ENCODE measurements at regions not wholly inside any gene's neighbourhood (a gene's known extent, or its start where the extent isn't known, plus 50 kb on each side); places are given as distances from the start of the nearest gene placed in this dataset.

DNA sequence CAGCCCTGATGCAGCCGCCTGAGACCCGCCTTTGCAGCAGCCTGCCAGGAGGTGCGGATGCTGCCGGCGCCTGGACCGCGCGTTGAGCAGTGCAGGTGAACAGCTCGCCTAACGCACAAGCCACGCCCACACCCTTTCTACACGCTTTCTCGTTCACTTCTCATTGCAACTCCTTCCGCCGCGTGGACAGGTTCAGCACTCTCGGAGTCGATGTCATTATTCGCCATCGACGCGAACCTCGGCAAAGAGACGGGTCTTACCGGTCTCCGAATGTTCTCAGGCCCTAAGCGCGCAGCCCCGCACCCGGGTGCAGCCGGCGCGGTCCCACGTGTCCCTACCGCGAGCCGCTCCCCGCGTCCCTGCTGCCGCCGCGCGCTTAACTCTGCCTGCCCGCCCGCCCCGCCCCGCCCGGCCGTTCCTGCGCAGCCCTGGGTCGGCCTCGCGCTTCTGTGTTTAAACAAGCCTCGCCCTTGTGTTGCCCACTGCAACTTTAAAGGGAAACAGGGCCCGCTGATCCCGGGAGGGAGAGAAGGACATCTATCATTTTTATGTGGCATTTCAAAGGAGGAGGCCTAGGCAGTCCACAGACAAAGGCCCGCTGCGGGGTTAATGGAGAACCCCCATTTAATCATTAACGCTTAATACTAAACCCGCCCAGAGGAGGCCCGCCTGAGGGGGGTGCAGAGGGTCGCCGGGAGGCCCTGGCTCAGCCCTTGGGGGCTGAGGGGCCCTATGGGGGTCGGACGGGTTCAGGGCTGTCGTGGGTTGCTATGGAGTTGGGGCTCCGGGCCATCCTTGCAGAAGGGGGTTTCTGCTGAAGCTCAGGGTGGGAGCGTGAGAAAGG lies 128.5 kb downstream of the WDR11 start:
- TF ChIP-seq REST (IDR thresholded peaks at IDR 0.05; ENCODE audit: borderline replicate concordance) (no peak), CTCF (IDR thresholded peaks at IDR 0.05; ENCODE audit: poor library complexity, severe bottlenecking) (peak; percentile 17)
